HL-60 (cell line): ENCODE measurements at regions not wholly inside any gene's neighbourhood (a gene's known extent, or its start where the extent isn't known, plus 50 kb on each side); places are given as distances from the start of the nearest gene placed in this dataset.

Experiments used
- DNase-seq, 2 experiments: peaks; one replicate each; pipeline ENCODE4 v3.0.0-alpha.2; 2010 to 2020; ENCODE audit warnings: low read depth in 1 of 2, low spot score in 1 of 2
- H3K27ac ChIP-seq: fragments of 250-450 bp; sonication (Bioruptor Pico); replicated peaks from 2 replicates; pipeline ENCODE4 v1.5.1; 2020; ENCODE audit warnings: mild to moderate bottlenecking, moderate library complexity
- H3K27me3 ChIP-seq: fragments of 250-450 bp; sonication (Bioruptor Pico); 2 replicates; pipeline ENCODE4 v1.5.1; 2021; ENCODE audit warnings: mild to moderate bottlenecking, moderate library complexity; ENCODE audit not compliant: insufficient read depth, poor library complexity, severe bottlenecking
- H3K4me3 ChIP-seq: replicated peaks from 2 replicates; pipeline ENCODE4 v1.5.1; 2011; ENCODE audit warnings: mild to moderate bottlenecking, control low read depth, low read length; ENCODE audit not compliant: insufficient read depth
- CTCF ChIP-seq: IDR thresholded peaks from one replicate; pipeline ENCODE4 v1.5.1; 2011; ENCODE audit warnings: low read length, control low read depth, inconsistent platforms; ENCODE audit not compliant: insufficient read depth
- GABPA ChIP-seq: IDR thresholded peaks from 2 replicates; pipeline ENCODE4 v1.6.1; 2012; ENCODE audit warnings: low read depth
- POLR2AphosphoS5 ChIP-seq: IDR thresholded peaks from 2 replicates; pipeline ENCODE4 v1.6.1; 2012; ENCODE audit warnings: low read depth
- REST ChIP-seq: IDR thresholded peaks from 2 replicates; pipeline ENCODE4 v1.6.1; 2012; ENCODE audit warnings: low read depth; ENCODE audit not compliant: insufficient replicate concordance
- SPI1 ChIP-seq: IDR thresholded peaks from 2 replicates; pipeline ENCODE4 v1.6.1; 2012; ENCODE audit warnings: low read depth, mild to moderate bottlenecking, borderline replicate concordance

- H3K4me3 ChIP-seq, result no peak overlapping the region
Measured at GRCh38 chr7:98559958-98560357, 57.1 kb upstream of the NPTX2 start.

GRCh38 chr7:98559219-98559618 lies 57.9 kb upstream of the NPTX2 start:
- no peak overlapping the region for H3K27ac ChIP-seq
- no peak overlapping the region for H3K4me3 ChIP-seq
- no peak for DNase-seq
- no peaks in the 10 kb centered on the region for H3K27me3 ChIP-seq
- no peak for TF ChIP-seq SPI1
- no peak for TF ChIP-seq CTCF
- no peak for TF ChIP-seq REST
- TF ChIP-seq GABPA, result no peak
- no peak for TF ChIP-seq POLR2AphosphoS5

More at GRCh38 chr7:98559958-98560357, 57.1 kb upstream of the NPTX2 start:
- Histone ChIP-seq H3K27me3 (no peaks in the 10 kb centered on the region), H3K27ac (no peak overlapping the region)
- TF ChIP-seq SPI1, result no peak
- no peak for TF ChIP-seq GABPA
- no peak for DNase-seq

GRCh38 chr7:98557538-98558031 lies 59.5 kb upstream of the NPTX2 start:
- TF ChIP-seq SPI1, result no peak
- no peak for TF ChIP-seq GABPA
- no peak for TF ChIP-seq REST
- TF ChIP-seq POLR2AphosphoS5, result no peak
- TF ChIP-seq CTCF, result no peak
- Histone ChIP-seq H3K27ac (no peak overlapping the region), H3K27me3 (no peaks in the 10 kb centered on the region), H3K4me3 (no peak overlapping the region)
- DNase-seq, result no peak

- TF ChIP-seq SPI1 (no peak), CTCF (no peak), REST (no peak), POLR2AphosphoS5 (no peak), GABPA (no peak)
Measured at GRCh38 chr7:98556288-98556687, 60.8 kb upstream of the NPTX2 start.

More at GRCh38 chr7:98556288-98556687, 60.8 kb upstream of the NPTX2 start:
- Histone ChIP-seq H3K4me3 (no peak overlapping the region), H3K27ac (no peak overlapping the region), H3K27me3 (no peaks in the 10 kb centered on the region)
- no peak for DNase-seq
